ENCODE measurements at regions not wholly inside any gene's neighbourhood (a gene's known extent, or its start where the extent isn't known, plus 50 kb on each side); places are given as distances from the start of the nearest gene placed in this dataset.
"Not testable (repeated sequence)": the region's sequence is repeated elsewhere in the genome, so short reads cannot be mapped to it uniquely, and the experiment has no call there.

GRCh38 chr4:114034189-114034588 is 54.7 kb upstream of the ARSJ start:
- no peak for DNase-seq

DNA sequence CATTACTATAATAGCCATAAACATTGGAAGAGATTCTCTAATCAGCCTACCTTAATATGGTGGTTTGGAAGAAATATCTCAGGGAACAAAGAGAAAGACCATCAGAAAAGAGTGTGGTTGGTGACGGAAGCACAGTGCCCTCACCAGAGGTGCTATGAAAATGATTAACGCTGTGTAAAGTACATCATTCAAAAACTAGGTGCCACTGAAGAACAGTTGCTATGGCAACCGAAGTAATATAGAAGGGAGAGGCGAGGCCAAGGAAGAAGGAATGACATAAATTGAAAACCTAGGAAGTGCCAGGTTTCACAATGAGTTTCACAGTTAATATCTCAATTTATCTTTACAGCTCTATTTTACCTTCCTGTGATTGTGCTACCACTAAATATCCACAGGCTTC is 57.0 kb upstream of the ARSJ start:
- DNase-seq, result no peak

DNA sequence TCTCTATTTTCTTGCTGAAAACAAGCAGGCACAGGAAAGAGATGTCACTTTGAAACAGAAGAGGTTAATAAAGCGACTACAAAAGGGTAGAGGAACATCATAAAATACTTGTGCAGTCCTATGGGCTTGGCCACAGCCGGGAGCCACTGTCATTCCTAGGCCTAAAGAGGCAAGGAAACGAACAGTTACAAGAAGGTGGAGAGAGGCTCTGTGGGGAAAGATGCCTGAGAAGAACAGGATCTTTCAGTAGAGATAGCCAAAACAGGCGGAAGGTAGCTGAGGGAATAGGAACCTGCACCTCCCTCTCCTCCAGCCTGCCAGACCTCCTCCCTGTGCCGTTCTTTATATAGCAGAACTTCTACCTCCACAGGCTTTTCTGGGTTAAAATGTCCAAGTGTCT is 57.4 kb upstream of the ARSJ start:
- no peak for DNase-seq

GRCh38 chr4:114037988-114038387 is 58.5 kb upstream of the ARSJ start:
- DNase-seq, result no peak

GRCh38 chr4:114038762-114039387 is 59.4 kb upstream of the ARSJ start:
- no peak for DNase-seq

- no peak for DNase-seq
Observed at GRCh38 chr4:114040319-114041116, 61.1 kb upstream of the ARSJ start.

DNA sequence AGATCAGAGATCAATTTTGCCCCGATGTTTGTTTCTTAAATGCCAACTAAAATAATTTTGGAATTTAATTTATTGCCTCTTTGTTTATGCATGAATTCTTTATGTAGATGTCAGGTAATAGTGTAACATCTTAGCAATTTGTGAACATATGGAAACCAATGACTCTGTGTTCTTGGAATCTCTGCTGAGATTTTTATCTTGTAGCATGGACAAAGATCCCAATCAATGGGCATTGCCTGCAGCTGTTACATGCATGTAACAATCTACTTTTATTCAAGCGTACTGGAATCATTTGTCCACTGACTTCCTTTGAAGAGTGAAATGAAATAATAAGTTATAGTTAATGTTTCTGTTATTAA is 61.6 kb upstream of the ARSJ start:
- DNase-seq, result no peak

DNA sequence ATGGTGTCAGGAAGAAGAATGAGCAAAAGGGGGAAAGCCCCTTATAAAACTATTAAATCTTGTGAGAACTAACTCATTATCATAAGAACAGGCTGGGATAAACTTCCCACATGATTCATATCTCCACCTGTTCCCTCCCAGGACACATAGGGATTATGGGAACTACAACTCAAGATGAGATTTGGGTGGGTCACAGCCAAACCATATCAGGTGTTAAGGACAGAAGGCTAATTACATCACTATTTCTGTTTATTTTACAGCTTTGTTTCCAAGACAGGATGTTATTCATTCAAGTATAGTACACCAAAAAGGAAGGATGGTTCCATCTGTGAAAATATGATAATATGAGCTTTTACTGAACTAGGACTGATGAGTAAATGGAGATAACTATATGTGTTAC is 63.7 kb upstream of the ARSJ start:
- DNase-seq, result no peak

GRCh38 chr4:114044351-114044750 is 64.9 kb upstream of the ARSJ start:
- not testable (repeated sequence) for DNase-seq

DNA sequence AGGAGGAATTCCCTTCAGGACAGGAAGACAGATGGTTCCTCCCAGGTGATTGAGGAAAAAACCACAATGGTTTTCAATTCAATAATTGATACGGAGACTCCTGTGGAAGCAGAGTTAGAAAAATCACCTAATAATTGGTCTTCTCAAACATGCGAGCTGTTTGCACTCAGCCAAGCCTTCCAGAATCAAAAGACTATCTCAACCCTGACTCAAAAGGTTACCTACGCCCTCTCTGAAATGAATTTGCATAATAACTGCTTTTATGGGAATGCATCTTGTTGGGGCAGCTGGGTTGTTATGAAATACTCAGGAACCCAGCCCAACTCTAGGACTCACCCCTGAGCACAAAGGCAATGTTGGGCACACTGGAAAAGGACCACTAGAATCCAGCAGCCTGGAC is 66.9 kb upstream of the ARSJ start:
- DNase-seq, result no peak

- not testable (repeated sequence) for DNase-seq
Observed at GRCh38 chr4:114048154-114048553, 68.7 kb upstream of the ARSJ start.

DNA sequence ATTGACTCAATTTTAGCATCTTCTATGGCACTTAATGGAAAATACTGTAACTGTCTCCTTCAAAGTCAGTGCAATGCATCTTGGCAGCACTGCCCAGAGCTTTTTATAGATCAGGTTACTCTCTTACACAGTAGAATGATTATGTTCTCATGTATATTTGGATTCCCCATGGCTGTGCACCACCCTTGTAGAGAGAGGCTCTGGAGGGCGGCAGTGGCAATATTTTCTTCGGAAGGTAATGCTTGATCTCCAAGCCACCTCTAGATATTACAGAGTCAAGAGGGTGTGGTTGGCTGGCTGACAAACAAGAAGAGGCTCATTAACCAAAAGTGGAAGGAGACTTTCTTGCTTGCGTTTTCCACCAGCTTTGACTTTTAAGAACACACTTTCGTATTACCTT is 72.8 kb upstream of the ARSJ start:
- DNase-seq, result no peak

- no peak for DNase-seq
Observed at GRCh38 chr4:114056599-114056998, 77.2 kb upstream of the ARSJ start.

DNA sequence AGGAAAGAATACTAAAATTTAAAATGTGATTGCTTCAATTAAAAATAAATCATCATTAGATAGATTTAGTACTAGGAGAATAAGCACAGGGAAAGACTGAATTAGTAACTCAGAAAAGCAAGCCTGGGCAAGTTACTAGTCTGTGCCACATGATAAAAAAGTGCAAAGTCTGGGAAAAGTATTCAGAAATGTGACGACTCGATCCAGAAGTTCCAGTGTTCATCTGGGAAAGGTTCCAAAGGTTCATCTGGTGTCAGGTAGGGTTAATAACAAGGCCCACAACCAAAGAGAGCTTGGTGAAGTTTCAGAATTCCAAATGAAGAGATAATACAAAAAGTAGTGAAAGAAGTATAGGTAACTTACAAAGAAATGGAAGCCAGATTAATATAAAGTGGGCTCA is 78.3 kb upstream of the ARSJ start:
- DNase-seq, result no peak

- DNase-seq, result no peak
Observed at GRCh38 chr4:114062499-114062898, 83.1 kb upstream of the ARSJ start.

- DNase-seq, result no peak
Observed at GRCh38 chr4:114072781-114073180, 93.3 kb upstream of the ARSJ start.

- DNase-seq, result no peak
Observed at GRCh38 chr4:114076899-114077570, 97.6 kb upstream of the ARSJ start.

DNA sequence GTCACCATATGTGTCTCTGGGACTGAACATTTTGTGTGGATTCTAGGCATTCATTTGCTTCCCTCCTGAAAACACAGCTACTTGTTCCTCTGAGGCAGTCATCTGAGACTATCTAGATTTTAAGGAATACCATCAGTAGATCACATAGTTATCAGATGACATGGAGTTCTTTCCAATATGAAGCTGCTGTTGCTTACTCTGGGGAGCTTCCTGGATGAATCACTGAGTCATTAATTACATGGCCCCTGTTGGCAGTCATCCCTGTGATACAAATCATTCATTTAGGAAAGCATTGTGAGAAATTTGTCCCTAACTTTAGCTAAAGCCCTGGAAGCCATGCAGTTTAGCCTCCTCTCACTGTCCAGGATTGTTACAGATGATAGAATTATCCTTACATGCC is 98.2 kb upstream of the ARSJ start:
- no peak for DNase-seq

DNA sequence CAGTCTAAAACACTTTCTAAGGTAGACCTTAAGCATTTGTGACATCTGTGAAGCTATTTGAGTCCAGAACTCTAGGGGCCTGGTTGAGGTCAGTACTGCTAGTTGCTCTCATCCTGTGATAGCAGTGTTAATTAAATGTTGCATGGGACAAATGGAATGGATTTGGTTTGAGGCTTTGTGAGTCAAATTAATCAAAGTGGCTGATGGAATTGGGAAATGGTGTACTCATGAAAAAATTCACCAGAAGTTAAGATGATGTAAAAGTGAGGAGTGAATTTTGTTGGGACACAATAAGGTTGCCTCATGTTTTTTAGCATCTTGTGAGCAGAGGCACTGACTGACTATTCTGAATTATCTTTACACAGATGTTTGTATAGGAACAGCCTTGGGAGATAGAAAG is 99.2 kb upstream of the ARSJ start:
- no peak for DNase-seq

GRCh38 chr4:114081783-114082182 is 102.3 kb upstream of the ARSJ start:
- DNase-seq, result no peak

DNA sequence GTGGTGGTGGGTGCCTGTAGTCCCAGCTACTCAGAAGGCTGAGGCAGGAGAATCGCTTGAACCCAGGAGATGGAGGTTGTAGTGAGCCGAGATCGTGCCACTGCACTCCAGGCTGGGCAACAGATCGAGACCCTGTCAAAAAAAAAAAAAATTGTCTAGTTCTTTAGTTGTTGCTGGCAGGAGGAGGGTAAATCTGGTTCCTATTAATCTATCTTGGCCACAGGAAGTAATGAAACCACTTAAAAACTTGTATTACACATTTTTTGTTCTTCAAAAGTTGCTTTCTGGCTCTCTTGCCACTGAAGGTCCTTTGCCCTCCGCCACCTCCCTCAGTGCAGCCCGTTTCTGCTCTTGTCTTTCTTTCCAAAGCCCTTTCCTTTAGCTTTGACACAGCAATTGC is 102.9 kb upstream of the ARSJ start:
- DNase-seq, result no peak

GRCh38 chr4:114085611-114086345 is 106.3 kb upstream of the ARSJ start:
- no peak for DNase-seq

DNA sequence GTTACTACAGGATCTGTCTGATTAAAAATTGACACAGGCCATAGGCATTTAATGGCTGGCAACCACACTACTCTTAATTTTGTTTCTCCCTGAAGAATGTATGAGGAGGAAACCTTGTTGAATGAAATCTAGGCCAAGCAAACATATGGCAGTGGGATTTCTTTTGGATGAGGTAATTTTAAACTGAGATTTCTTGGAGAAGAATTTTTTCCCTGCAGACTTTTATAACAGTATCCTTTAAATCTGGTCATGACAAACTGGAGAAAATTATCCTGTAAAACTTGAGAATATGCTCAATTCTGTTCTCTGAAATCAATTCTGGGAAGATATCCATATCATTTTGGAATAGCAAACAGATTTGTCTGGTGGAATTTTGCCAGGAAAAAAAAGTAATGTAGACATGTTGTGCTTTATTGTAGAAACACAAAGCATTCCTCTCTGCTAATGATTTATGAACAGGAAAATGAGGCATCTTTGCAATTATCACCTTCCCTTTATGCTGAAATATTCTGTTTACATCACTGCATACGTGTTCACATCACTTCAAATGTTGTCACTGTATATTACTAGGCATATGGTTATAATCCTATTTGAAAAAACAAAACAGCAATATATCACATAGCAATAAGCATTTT is 108.3 kb upstream of the ARSJ start:
- no peak for DNase-seq

All from activated CD8-positive, alpha-beta memory T cell treated with anti-CD3 and anti-CD28 coated beads for 24 hours (primary cell).